H1 (cell line): ENCODE measurements at regions not wholly inside any gene's neighbourhood (a gene's known extent, or its start where the extent isn't known, plus 50 kb on each side); places are given as distances from the start of the nearest gene placed in this dataset.

ENCODE experiments used
- EZH2 ChIP-seq: fragments of 200-600 bp; sonication (generic); IDR thresholded peaks from 2 replicates; pipeline ENCODE4 v1.7.1; 2012; ENCODE audit warnings: low read depth, mild to moderate bottlenecking, moderate library complexity, low read length, inconsistent platforms; ENCODE audit not compliant: severe bottlenecking
- RNF2 ChIP-seq: fragments of 200-900, 300-1000 bp; sonication (generic); IDR thresholded peaks from 2 replicates; pipeline ENCODE4 v1.7.1; 2016; ENCODE audit warnings: borderline replicate concordance, low read depth, mild to moderate bottlenecking, antibody characterized with exemption, low read length; ENCODE audit not compliant: poor library complexity, severe bottlenecking; ENCODE audit errors: missing control alignments
- TAF1 ChIP-seq: IDR thresholded peaks from 2 replicates; pipeline ENCODE4 v1.6.1; 2011; ENCODE audit warnings: mild to moderate bottlenecking, low read depth, low read length
- TBP ChIP-seq: IDR thresholded peaks from 2 replicates; pipeline ENCODE4 v1.6.1; 2011; ENCODE audit warnings: low read depth, low read length, improper control_type of control experiment
- TF ChIP-seq, protein P1 (sequence below): fragments of 300-600 bp; sonication (generic); IDR thresholded peaks from 2 replicates; pipeline ENCODE4 v1.7.1; 2012; ENCODE audit warnings: low read length, moderate library complexity, mild to moderate bottlenecking, inconsistent platforms; ENCODE audit not compliant: insufficient replicate concordance

DNA sequence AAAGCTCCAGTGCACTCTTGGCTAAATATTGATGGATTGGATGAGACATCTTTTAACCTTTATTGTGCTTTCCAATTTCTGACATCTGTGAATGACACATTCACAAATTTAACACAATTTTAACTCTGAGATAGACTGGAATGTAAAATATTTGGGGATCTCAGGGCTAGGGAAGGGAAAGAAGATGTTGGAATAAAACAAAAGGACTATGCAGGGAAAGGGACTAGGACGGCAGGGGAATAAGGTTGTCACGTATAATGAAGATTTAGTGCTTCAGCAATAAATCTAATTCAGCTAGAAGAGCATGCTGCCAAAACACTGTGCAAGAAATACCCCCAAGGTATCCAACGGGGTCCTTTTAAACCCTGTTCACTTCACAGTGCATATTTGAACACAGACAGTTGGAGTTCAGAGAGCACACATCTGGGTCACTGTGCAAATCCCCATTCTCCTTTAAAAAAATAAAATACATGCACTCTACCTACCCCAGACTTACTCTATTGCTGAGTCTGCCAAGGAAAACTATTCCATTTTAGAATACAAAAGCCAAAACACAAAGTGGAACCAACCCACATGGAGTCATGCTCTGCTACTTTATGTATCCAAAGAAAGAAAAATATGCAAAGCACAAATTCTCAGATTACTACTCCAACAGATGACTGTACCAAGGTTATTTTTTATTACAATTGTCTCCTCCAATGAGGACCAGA lies 151.0 kb upstream of the RSPO3 start (continued):
- TF ChIP-seq, protein P1, sequence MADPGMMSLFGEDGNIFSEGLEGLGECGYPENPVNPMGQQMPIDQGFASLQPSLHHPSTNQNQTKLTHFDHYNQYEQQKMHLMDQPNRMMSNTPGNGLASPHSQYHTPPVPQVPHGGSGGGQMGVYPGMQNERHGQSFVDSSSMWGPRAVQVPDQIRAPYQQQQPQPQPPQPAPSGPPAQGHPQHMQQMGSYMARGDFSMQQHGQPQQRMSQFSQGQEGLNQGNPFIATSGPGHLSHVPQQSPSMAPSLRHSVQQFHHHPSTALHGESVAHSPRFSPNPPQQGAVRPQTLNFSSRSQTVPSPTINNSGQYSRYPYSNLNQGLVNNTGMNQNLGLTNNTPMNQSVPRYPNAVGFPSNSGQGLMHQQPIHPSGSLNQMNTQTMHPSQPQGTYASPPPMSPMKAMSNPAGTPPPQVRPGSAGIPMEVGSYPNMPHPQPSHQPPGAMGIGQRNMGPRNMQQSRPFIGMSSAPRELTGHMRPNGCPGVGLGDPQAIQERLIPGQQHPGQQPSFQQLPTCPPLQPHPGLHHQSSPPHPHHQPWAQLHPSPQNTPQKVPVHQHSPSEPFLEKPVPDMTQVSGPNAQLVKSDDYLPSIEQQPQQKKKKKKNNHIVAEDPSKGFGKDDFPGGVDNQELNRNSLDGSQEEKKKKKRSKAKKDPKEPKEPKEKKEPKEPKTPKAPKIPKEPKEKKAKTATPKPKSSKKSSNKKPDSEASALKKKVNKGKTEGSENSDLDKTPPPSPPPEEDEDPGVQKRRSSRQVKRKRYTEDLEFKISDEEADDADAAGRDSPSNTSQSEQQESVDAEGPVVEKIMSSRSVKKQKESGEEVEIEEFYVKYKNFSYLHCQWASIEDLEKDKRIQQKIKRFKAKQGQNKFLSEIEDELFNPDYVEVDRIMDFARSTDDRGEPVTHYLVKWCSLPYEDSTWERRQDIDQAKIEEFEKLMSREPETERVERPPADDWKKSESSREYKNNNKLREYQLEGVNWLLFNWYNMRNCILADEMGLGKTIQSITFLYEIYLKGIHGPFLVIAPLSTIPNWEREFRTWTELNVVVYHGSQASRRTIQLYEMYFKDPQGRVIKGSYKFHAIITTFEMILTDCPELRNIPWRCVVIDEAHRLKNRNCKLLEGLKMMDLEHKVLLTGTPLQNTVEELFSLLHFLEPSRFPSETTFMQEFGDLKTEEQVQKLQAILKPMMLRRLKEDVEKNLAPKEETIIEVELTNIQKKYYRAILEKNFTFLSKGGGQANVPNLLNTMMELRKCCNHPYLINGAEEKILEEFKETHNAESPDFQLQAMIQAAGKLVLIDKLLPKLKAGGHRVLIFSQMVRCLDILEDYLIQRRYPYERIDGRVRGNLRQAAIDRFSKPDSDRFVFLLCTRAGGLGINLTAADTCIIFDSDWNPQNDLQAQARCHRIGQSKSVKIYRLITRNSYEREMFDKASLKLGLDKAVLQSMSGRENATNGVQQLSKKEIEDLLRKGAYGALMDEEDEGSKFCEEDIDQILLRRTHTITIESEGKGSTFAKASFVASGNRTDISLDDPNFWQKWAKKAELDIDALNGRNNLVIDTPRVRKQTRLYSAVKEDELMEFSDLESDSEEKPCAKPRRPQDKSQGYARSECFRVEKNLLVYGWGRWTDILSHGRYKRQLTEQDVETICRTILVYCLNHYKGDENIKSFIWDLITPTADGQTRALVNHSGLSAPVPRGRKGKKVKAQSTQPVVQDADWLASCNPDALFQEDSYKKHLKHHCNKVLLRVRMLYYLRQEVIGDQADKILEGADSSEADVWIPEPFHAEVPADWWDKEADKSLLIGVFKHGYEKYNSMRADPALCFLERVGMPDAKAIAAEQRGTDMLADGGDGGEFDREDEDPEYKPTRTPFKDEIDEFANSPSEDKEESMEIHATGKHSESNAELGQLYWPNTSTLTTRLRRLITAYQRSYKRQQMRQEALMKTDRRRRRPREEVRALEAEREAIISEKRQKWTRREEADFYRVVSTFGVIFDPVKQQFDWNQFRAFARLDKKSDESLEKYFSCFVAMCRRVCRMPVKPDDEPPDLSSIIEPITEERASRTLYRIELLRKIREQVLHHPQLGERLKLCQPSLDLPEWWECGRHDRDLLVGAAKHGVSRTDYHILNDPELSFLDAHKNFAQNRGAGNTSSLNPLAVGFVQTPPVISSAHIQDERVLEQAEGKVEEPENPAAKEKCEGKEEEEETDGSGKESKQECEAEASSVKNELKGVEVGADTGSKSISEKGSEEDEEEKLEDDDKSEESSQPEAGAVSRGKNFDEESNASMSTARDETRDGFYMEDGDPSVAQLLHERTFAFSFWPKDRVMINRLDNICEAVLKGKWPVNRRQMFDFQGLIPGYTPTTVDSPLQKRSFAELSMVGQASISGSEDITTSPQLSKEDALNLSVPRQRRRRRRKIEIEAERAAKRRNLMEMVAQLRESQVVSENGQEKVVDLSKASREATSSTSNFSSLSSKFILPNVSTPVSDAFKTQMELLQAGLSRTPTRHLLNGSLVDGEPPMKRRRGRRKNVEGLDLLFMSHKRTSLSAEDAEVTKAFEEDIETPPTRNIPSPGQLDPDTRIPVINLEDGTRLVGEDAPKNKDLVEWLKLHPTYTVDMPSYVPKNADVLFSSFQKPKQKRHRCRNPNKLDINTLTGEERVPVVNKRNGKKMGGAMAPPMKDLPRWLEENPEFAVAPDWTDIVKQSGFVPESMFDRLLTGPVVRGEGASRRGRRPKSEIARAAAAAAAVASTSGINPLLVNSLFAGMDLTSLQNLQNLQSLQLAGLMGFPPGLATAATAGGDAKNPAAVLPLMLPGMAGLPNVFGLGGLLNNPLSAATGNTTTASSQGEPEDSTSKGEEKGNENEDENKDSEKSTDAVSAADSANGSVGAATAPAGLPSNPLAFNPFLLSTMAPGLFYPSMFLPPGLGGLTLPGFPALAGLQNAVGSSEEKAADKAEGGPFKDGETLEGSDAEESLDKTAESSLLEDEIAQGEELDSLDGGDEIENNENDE, result no peak
- TF ChIP-seq RNF2 (no peak), TBP (no peak), TAF1 (no peak), EZH2 (no peak)
